HCT116 (cell line): ENCODE measurements at regions not wholly inside any gene's neighbourhood (a gene's known extent, or its start where the extent isn't known, plus 50 kb on each side); places are given as distances from the start of the nearest gene placed in this dataset.

Experiments
- CEBPB ChIP-seq: IDR thresholded peaks from 2 replicates; pipeline ENCODE4 v1.6.1; 2012; ENCODE audit warnings: low read depth
- CTCF ChIP-seq, 3 experiments: fragments of 200-600 bp in 1 of 3; sonication (generic) in 1 of 3; IDR thresholded peaks in 2 of 3; conservative IDR thresholded peaks in 1 of 3; 2 replicates each; pipeline ENCODE4 v1.5.1; 2012 to 2017; ENCODE audit warnings: low read depth in 2 of 3, low read length in 2 of 3, antibody characterized with exemption in 1 of 3, borderline replicate concordance in 1 of 3, control low read depth in 1 of 3, mild to moderate bottlenecking in 1 of 3, mixed read lengths in 1 of 3, mixed run types in 1 of 3, moderate library complexity in 1 of 3; ENCODE audit not compliant: insufficient read depth in 1 of 3
- ELF1 ChIP-seq: IDR thresholded peaks from 2 replicates; pipeline ENCODE4 v1.6.1; 2012; ENCODE audit warnings: low read depth, borderline replicate concordance
- EZH2phosphoT487 ChIP-seq: fragments of 200-600 bp; IDR thresholded peaks from 2 replicates; pipeline ENCODE4 v1.6.1; 2018; ENCODE audit warnings: antibody characterized with exemption, borderline replicate concordance
- POLR2A ChIP-seq: IDR thresholded peaks from 2 replicates; pipeline ENCODE4 v1.7.0; 2011; ENCODE audit warnings: borderline replicate concordance; ENCODE audit not compliant: insufficient read depth, insufficient read length; ENCODE audit errors: extremely low read depth
- RAD21 ChIP-seq: IDR thresholded peaks from 2 replicates; pipeline ENCODE4 v1.6.1; 2012; ENCODE audit warnings: low read depth, mild to moderate bottlenecking
- REST ChIP-seq: IDR thresholded peaks from 2 replicates; pipeline ENCODE4 v1.6.1; 2012; ENCODE audit warnings: low read depth
- SP1 ChIP-seq: IDR thresholded peaks from 2 replicates; pipeline ENCODE4 v1.6.1; 2012; ENCODE audit warnings: low read depth
- SRF ChIP-seq: IDR thresholded peaks from 2 replicates; pipeline ENCODE4 v1.6.1; 2012; ENCODE audit warnings: low read depth
- ZNF274 ChIP-seq: fragments of 200-500 bp; sonication (Bioruptor generic); IDR thresholded peaks from 2 replicates; pipeline ENCODE4 v1.6.1; 2014; ENCODE audit warnings: mild to moderate bottlenecking, low read depth, low read length, inconsistent platforms

- TF ChIP-seq RAD21 (no peak), SP1 (no peak), POLR2A (no peak), CTCF (IDR thresholded peaks at IDR 0.05 in 2 of 3, conservative IDR thresholded peaks at IDR 0.05 in 1 of 3; ENCODE audit: borderline replicate concordance in 1 of 3, insufficient read depth in 1 of 3, low read depth in 2 of 3, low read length in 2 of 3) (no peak), CEBPB (no peak), REST (no peak), SRF (no peak), EZH2phosphoT487 (no peak), ZNF274 (no peak), ELF1 (no peak)
These were observed 939.0 kb downstream of the LRFN5 start for GRCh38 chr14:42545636-42546035.
